ENCODE measurements at regions not wholly inside any gene's neighbourhood (a gene's known extent, or its start where the extent isn't known, plus 50 kb on each side); places are given as distances from the start of the nearest gene placed in this dataset.

GRCh38 chr2:486371-486770 is 190.8 kb downstream of the TMEM18 start:
- Histone ChIP-seq H3K79me2 (ENCODE audit: low read depth) (no peaks in the 10 kb centered on the region), H4K20me1 (ENCODE audit: insufficient read depth) (no peaks in the 10 kb centered on the region), H3K4me2 (no peak overlapping the region), H3K9me2 (ENCODE audit: insufficient read depth) (no peaks in the 10 kb centered on the region), H3K27ac (no peak overlapping the region), H3K4me1 (replicated peaks; ENCODE audit: insufficient read depth) (no peaks in the 10 kb centered on the region), H3K4me3 (no peak overlapping the region), H3K36me3 (ENCODE audit: low read depth) (no peaks in the 10 kb centered on the region), H2AFZ (no peak overlapping the region), H3K27me3 (ENCODE audit: insufficient read depth, low read depth) (peaks cover 63% of the 10 kb centered on the region), H3K9me3 (ENCODE audit: insufficient read depth, low read depth) (no peaks in the 10 kb centered on the region), H3F3A (ENCODE audit: insufficient read depth, low read depth) (no peaks in the 10 kb centered on the region)
- CTCF ChIA-PET, result no interaction called here
- POLR2A ChIA-PET (ENCODE audit: unreplicated experiment), result no interaction called here
- TF ChIP-seq EZH2 (IDR thresholded peaks at IDR 0.05; ENCODE audit: low read depth), result no peak
- TF ChIP-seq CTCF (conservative IDR thresholded peaks at IDR 0.05), result no peak
- intact Hi-C loops (cut with micrococcal nuclease; ENCODE audit: unreplicated experiment), result no loop called here
- BruUV-seq (replicated peaks), result no TSS peak
- no peak for DNase-seq

GRCh38 chr2:481388-481787 is 193.5 kb upstream of the ALKAL2 start:
- no peak for DNase-seq
- Histone ChIP-seq H4K20me1 (ENCODE audit: insufficient read depth) (no peaks in the 10 kb centered on the region), H3K4me1 (replicated peaks; ENCODE audit: insufficient read depth) (no peaks in the 10 kb centered on the region), H2AFZ (peak overlapping the region; percentile 79), H3K36me3 (ENCODE audit: low read depth) (no peaks in the 10 kb centered on the region), H3K79me2 (ENCODE audit: low read depth) (no peaks in the 10 kb centered on the region), H3K27ac (no peak overlapping the region), H3K27me3 (ENCODE audit: insufficient read depth, low read depth) (peaks cover 55% of the 10 kb centered on the region), H3F3A (ENCODE audit: insufficient read depth, low read depth) (no peaks in the 10 kb centered on the region), H3K4me2 (peak overlapping the region; percentile 63), H3K9me2 (ENCODE audit: insufficient read depth) (no peaks in the 10 kb centered on the region), H3K9me3 (ENCODE audit: insufficient read depth, low read depth) (no peaks in the 10 kb centered on the region), H3K4me3 (peak overlapping the region; percentile 47; the same call in 1 of the 2 replicates)
- intact Hi-C loops (cut with micrococcal nuclease; ENCODE audit: unreplicated experiment), result no loop called here
- BruUV-seq (replicated peaks), result no TSS peak
- TF ChIP-seq EZH2 (IDR thresholded peaks at IDR 0.05; ENCODE audit: low read depth), result no peak
- no peak for TF ChIP-seq CTCF (conservative IDR thresholded peaks at IDR 0.05)
- CTCF ChIA-PET, result interaction anchor here (0.6 kb wide), 1 partner anchor 142 kb away, joined by 4 read pairs; no protein-coding TSS in a partner anchor
- POLR2A ChIA-PET (ENCODE audit: unreplicated experiment), result no interaction called here

GRCh38 chr2:479490-480176 is 191.7 kb upstream of the ALKAL2 start:
- Histone ChIP-seq H3K4me2 (peak overlapping the region; percentile 12; the same call in 1 of the 2 replicates), H3K9me2 (ENCODE audit: insufficient read depth) (no peaks in the 10 kb centered on the region), H2AFZ (no peak overlapping the region), H4K20me1 (ENCODE audit: insufficient read depth) (no peaks in the 10 kb centered on the region), H3K79me2 (ENCODE audit: low read depth) (no peaks in the 10 kb centered on the region), H3K36me3 (ENCODE audit: low read depth) (no peaks in the 10 kb centered on the region), H3K9me3 (ENCODE audit: insufficient read depth, low read depth) (no peaks in the 10 kb centered on the region), H3K4me3 (no peak overlapping the region), H3K27ac (no peak overlapping the region), H3F3A (ENCODE audit: insufficient read depth, low read depth) (no peaks in the 10 kb centered on the region), H3K27me3 (ENCODE audit: insufficient read depth, low read depth) (peaks cover 38% of the 10 kb centered on the region), H3K4me1 (replicated peaks; ENCODE audit: insufficient read depth) (no peaks in the 10 kb centered on the region)
- DNase-seq, result no peak
- POLR2A ChIA-PET (ENCODE audit: unreplicated experiment), result interaction anchor here (0.6 kb wide), 1 partner anchor 36 kb away, joined by 3 read pairs; no protein-coding TSS in a partner anchor
- no peak for TF ChIP-seq CTCF (conservative IDR thresholded peaks at IDR 0.05)
- TF ChIP-seq EZH2 (IDR thresholded peaks at IDR 0.05; ENCODE audit: low read depth), result no peak
- no TSS peak for BruUV-seq (replicated peaks)
- intact Hi-C loops (cut with micrococcal nuclease; ENCODE audit: unreplicated experiment), result no loop called here
- CTCF ChIA-PET, result no interaction called here
